ENCODE measurements at regions not wholly inside any gene's neighbourhood (a gene's known extent, or its start where the extent isn't known, plus 50 kb on each side); places are given as distances from the start of the nearest gene placed in this dataset.

DNA sequence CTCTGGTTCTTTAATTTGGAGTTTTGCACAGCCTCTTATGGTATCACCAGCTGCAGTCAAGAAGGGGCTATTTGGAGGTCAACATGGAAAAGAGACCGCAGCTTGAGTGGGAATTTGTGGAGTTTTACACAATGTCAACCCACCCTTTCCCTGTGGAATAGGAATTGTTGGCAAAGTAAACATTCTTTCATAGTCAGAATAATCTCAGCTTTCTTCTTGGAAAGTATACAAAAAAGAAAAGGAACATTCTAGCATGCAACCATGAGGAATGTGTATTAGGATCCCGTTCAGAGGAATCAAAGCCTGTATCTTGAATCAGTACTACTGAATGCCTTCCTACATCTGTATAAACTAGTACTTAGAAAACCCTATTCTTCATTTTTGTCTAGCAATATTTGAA lies 107.6 kb downstream of the LURAP1L start:
- TF ChIP-seq, protein P1, sequence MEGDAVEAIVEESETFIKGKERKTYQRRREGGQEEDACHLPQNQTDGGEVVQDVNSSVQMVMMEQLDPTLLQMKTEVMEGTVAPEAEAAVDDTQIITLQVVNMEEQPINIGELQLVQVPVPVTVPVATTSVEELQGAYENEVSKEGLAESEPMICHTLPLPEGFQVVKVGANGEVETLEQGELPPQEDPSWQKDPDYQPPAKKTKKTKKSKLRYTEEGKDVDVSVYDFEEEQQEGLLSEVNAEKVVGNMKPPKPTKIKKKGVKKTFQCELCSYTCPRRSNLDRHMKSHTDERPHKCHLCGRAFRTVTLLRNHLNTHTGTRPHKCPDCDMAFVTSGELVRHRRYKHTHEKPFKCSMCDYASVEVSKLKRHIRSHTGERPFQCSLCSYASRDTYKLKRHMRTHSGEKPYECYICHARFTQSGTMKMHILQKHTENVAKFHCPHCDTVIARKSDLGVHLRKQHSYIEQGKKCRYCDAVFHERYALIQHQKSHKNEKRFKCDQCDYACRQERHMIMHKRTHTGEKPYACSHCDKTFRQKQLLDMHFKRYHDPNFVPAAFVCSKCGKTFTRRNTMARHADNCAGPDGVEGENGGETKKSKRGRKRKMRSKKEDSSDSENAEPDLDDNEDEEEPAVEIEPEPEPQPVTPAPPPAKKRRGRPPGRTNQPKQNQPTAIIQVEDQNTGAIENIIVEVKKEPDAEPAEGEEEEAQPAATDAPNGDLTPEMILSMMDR (IDR thresholded peaks at IDR 0.05) = no peak
- TF ChIP-seq POLR2A (IDR thresholded peaks at IDR 0.05) (no peak), POLR2AphosphoS5 (IDR thresholded peaks at IDR 0.05) (no peak), EP300 (IDR thresholded peaks at IDR 0.05) (no peak)

All from upper lobe of left lung (tissue), 4 donors.